ENCODE measurements at regions not wholly inside any gene's neighbourhood (a gene's known extent, or its start where the extent isn't known, plus 50 kb on each side); places are given as distances from the start of the nearest gene placed in this dataset. TPM values are rescaled to one million over a fixed set of nuclear protein-coding genes. Genes with fewer than 3 reads are reported as not detected.

Small RNA genes lying in the stretch of these regions (small RNA-seq; reads per million reads assigned to genes)
- gene AL589743.6 (ENCODE audit: insufficient read depth) = not detected
